SK-N-SH treated with all-trans-retinoic acid at 6 μM for 48 hours (cell line): ENCODE measurements at regions not wholly inside any gene's neighbourhood (a gene's known extent, or its start where the extent isn't known, plus 50 kb on each side); places are given as distances from the start of the nearest gene placed in this dataset.

Source experiments
- ATAC-seq: fragments of 200-7000 bp; cut with Tn5 transposase; 3 replicates; pipeline ENCODE4 v1.9.1; 2020; ENCODE audit warnings: mild to moderate bottlenecking, moderate library complexity
- ARNTL ChIP-seq: fragments of 450-650 bp; formaldehyde crosslinking; IDR thresholded peaks from 2 replicates; pipeline ENCODE4 v1.5.0; 2020; ENCODE audit warnings: low read depth, mild to moderate bottlenecking, moderate library complexity, borderline replicate concordance
- BACH2 ChIP-seq: fragments of 250-450 bp; sonication (Bioruptor Pico); IDR thresholded peaks from 2 replicates; pipeline ENCODE4 v1.9.0; 2021; ENCODE audit warnings: mild to moderate bottlenecking, borderline replicate concordance
- CREB5 ChIP-seq: fragments of 250-450 bp; sonication (Bioruptor Pico); IDR thresholded peaks from 2 replicates; pipeline ENCODE4 v1.5.1; 2020; ENCODE audit warnings: low read depth, mild to moderate bottlenecking, moderate library complexity
- CSDC2 ChIP-seq: fragments of 250-450 bp; sonication (Bioruptor Pico); IDR thresholded peaks from 2 replicates; pipeline ENCODE4 v1.5.0; 2020; ENCODE audit warnings: mild to moderate bottlenecking, moderate library complexity
- ISL1 ChIP-seq: fragments of 250-450 bp; sonication (Bioruptor Pico); IDR thresholded peaks from 2 replicates; pipeline ENCODE4 v2.1.2; 2022; ENCODE audit warnings: mild to moderate bottlenecking, moderate library complexity
- OSR1 ChIP-seq: fragments of 250-450 bp; sonication (Bioruptor Pico); IDR thresholded peaks from 2 replicates; pipeline ENCODE4 v1.8.0; 2022; ENCODE audit warnings: moderate library complexity, mild to moderate bottlenecking, inconsistent platforms
- PATZ1 ChIP-seq: fragments of 250-450 bp; sonication (Bioruptor Pico); IDR thresholded peaks from 2 replicates; pipeline ENCODE4 v1.8.0; 2020; ENCODE audit warnings: mild to moderate bottlenecking, moderate library complexity, borderline replicate concordance
- POU6F1 ChIP-seq: fragments of 250-450 bp; sonication (Bioruptor Pico); IDR thresholded peaks from 2 replicates; pipeline ENCODE4 v1.8.0; 2021; ENCODE audit warnings: low read depth, mild to moderate bottlenecking, moderate library complexity, borderline replicate concordance
- PPARA ChIP-seq: fragments of 250-450 bp; sonication (Bioruptor Pico); IDR thresholded peaks from 2 replicates; pipeline ENCODE4 v1.5.0; 2020; ENCODE audit warnings: mild to moderate bottlenecking, borderline replicate concordance
- SNAI2 ChIP-seq: fragments of 250-450 bp; sonication (Bioruptor Pico); IDR thresholded peaks from 2 replicates; pipeline ENCODE4 v1.5.0; 2020; ENCODE audit warnings: mild to moderate bottlenecking, moderate library complexity
- TCF4 ChIP-seq: fragments of 250-450 bp; sonication (Bioruptor Pico); IDR thresholded peaks from 2 replicates; pipeline ENCODE4 v1.8.0; 2021; ENCODE audit warnings: mild to moderate bottlenecking, moderate library complexity, borderline replicate concordance
- TOX ChIP-seq: fragments of 250-450 bp; sonication (Bioruptor Pico); IDR thresholded peaks from 2 replicates; pipeline ENCODE4 v1.8.0; 2021; ENCODE audit warnings: mild to moderate bottlenecking, moderate library complexity, borderline replicate concordance
- TSHZ2 ChIP-seq: fragments of 250-450 bp; sonication (Bioruptor Pico); IDR thresholded peaks from 2 replicates; pipeline ENCODE4 v1.5.0; 2020; ENCODE audit warnings: mild to moderate bottlenecking, moderate library complexity
- ZC3H10 ChIP-seq: fragments of 250-450 bp; sonication (Bioruptor Pico); IDR thresholded peaks from 2 replicates; pipeline ENCODE4 v1.5.1; 2021; ENCODE audit warnings: mild to moderate bottlenecking, moderate library complexity
- ZFP30 ChIP-seq: fragments of 450-650 bp; formaldehyde crosslinking; IDR thresholded peaks from 2 replicates; pipeline ENCODE4 v1.5.0; 2022; ENCODE audit warnings: mild to moderate bottlenecking, moderate library complexity
- ZNF565 ChIP-seq: fragments of 450-650 bp; formaldehyde crosslinking; conservative IDR thresholded peaks from 2 replicates; pipeline ENCODE4 v1.5.0; 2020; ENCODE audit warnings: low read depth, mild to moderate bottlenecking, moderate library complexity
- ZNF8 ChIP-seq: fragments of 450-650 bp; formaldehyde crosslinking; IDR thresholded peaks from 2 replicates; pipeline ENCODE4 v1.5.0; 2020; ENCODE audit warnings: mild to moderate bottlenecking, moderate library complexity
- TF ChIP-seq, protein P1 (sequence below): fragments of 250-450 bp; sonication (Bioruptor Pico); IDR thresholded peaks from 2 replicates; pipeline ENCODE4 v1.5.1; 2021; ENCODE audit warnings: mild to moderate bottlenecking, moderate library complexity

- no peak for TF ChIP-seq TOX
- no peak for TF ChIP-seq CREB5 (CRISPR knock-in tag)
- no peak for TF ChIP-seq TCF4 (CRISPR knock-in tag)
- no peak for TF ChIP-seq SNAI2 (CRISPR knock-in tag)
- TF ChIP-seq BACH2 (CRISPR knock-in tag) = no peak
- no peak for TF ChIP-seq ZFP30 (CRISPR knock-in tag)
- TF ChIP-seq ZNF8 (CRISPR knock-in tag) = no peak
- no peak for TF ChIP-seq PATZ1
- TF ChIP-seq ARNTL (CRISPR knock-in tag) = no peak
- TF ChIP-seq TSHZ2 (CRISPR knock-in tag) = no peak
- no peak for TF ChIP-seq POU6F1
- no peak for TF ChIP-seq ISL1 (CRISPR knock-in tag)
- no peak for TF ChIP-seq OSR1 (CRISPR knock-in tag)
- no peak for TF ChIP-seq ZNF565 (CRISPR knock-in tag)
- no peak for TF ChIP-seq CSDC2 (CRISPR knock-in tag)
- TF ChIP-seq, protein P1, sequence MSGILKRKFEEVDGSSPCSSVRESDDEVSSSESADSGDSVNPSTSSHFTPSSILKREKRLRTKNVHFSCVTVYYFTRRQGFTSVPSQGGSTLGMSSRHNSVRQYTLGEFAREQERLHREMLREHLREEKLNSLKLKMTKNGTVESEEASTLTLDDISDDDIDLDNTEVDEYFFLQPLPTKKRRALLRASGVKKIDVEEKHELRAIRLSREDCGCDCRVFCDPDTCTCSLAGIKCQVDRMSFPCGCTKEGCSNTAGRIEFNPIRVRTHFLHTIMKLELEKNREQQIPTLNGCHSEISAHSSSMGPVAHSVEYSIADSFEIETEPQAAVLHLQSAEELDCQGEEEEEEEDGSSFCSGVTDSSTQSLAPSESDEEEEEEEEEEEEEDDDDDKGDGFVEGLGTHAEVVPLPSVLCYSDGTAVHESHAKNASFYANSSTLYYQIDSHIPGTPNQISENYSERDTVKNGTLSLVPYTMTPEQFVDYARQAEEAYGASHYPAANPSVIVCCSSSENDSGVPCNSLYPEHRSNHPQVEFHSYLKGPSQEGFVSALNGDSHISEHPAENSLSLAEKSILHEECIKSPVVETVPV (CRISPR knock-in tag) = no peak
- no peak for TF ChIP-seq PPARA (CRISPR knock-in tag)
- TF ChIP-seq ZC3H10 (CRISPR knock-in tag) = no peak
- TF ChIP-seq, all 23 proteins: peak for 0
- peak; percentile 10; the same call in 2 of the 3 replicates for ATAC-seq
These were observed 68.1 kb upstream of the STMND1 start for GRCh38 chr6:17033746-17034145.

DNA sequence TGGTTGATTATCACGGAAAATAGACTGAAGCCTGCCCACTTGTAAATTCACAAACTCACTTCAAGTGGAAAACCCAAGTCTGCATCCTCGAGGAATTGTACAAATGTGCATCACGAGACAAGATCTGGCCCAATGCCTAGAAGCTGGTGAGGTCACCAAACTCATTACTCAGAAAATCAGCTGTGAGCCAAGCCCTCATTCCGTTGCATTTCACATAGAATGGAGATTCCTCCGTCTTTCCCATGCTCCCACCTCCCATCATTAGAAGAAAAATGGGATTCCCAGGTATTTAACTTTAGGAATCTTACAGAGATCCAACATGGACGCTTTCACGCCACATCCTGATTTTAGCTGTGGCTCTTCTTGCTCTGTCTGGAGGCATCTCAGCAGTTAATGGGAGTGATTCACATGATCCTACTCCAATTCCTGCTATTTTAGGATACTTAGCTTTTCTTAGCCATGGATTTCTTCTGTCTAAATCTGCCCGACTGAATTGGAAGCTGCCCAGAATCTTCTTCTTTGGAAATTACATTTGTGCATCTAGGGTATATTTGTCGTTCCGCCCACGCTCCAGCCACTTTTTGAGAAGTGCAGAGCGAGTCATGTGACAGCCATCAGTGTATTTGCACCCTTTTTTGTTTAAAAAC lies 68.7 kb upstream of the STMND1 start:
- ATAC-seq = peak; percentile 87
- TF ChIP-seq ISL1 (CRISPR knock-in tag) (peak; percentile 44; the same call in 1 of the 2 replicates), CREB5 (CRISPR knock-in tag) (0 out of 2 replicates have a peak, but pooled peaks have one; percentile 20)
- TF ChIP-seq, protein P1 (CRISPR knock-in tag) = no peak
- TF ChIP-seq, all 23 proteins: peak for 2
